ENCODE measurements at regions not wholly inside any gene's neighbourhood (a gene's known extent, or its start where the extent isn't known, plus 50 kb on each side); places are given as distances from the start of the nearest gene placed in this dataset.

DNA sequence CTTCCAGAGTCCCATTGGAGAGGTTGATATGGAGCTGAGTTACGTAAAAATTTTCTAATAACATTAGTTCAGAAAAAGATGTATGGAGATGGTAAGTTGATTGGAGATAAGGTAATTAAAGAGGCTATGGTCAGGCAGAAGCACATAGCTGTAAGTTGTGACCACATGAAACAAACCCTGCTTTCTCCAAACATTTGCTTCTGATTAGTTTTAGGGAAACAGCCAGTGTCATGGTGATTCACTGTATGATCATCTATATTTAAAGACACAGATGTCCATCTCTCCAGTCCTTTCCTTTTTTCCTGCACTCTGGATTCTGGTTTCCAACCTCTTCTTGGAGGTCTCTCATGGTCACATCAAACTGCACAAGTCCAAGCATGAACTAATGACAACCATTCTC, 1550.8 kb upstream of the PIK3C3 start:
- TF ChIP-seq POLR2AphosphoS5 (IDR thresholded peaks at IDR 0.05; ENCODE audit: low read depth, low read length) = no peak
- TF ChIP-seq, protein P1, sequence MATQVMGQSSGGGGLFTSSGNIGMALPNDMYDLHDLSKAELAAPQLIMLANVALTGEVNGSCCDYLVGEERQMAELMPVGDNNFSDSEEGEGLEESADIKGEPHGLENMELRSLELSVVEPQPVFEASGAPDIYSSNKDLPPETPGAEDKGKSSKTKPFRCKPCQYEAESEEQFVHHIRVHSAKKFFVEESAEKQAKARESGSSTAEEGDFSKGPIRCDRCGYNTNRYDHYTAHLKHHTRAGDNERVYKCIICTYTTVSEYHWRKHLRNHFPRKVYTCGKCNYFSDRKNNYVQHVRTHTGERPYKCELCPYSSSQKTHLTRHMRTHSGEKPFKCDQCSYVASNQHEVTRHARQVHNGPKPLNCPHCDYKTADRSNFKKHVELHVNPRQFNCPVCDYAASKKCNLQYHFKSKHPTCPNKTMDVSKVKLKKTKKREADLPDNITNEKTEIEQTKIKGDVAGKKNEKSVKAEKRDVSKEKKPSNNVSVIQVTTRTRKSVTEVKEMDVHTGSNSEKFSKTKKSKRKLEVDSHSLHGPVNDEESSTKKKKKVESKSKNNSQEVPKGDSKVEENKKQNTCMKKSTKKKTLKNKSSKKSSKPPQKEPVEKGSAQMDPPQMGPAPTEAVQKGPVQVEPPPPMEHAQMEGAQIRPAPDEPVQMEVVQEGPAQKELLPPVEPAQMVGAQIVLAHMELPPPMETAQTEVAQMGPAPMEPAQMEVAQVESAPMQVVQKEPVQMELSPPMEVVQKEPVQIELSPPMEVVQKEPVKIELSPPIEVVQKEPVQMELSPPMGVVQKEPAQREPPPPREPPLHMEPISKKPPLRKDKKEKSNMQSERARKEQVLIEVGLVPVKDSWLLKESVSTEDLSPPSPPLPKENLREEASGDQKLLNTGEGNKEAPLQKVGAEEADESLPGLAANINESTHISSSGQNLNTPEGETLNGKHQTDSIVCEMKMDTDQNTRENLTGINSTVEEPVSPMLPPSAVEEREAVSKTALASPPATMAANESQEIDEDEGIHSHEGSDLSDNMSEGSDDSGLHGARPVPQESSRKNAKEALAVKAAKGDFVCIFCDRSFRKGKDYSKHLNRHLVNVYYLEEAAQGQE (IDR thresholded peaks at IDR 0.05; ENCODE audit: insufficient read depth in 1 of 2, low read depth in 2 of 2, low read length in 2 of 2) = no peak

Data from PFSK-1 (cell line).